ENCODE measurements at regions not wholly inside any gene's neighbourhood (a gene's known extent, or its start where the extent isn't known, plus 50 kb on each side); places are given as distances from the start of the nearest gene placed in this dataset.

DNA sequence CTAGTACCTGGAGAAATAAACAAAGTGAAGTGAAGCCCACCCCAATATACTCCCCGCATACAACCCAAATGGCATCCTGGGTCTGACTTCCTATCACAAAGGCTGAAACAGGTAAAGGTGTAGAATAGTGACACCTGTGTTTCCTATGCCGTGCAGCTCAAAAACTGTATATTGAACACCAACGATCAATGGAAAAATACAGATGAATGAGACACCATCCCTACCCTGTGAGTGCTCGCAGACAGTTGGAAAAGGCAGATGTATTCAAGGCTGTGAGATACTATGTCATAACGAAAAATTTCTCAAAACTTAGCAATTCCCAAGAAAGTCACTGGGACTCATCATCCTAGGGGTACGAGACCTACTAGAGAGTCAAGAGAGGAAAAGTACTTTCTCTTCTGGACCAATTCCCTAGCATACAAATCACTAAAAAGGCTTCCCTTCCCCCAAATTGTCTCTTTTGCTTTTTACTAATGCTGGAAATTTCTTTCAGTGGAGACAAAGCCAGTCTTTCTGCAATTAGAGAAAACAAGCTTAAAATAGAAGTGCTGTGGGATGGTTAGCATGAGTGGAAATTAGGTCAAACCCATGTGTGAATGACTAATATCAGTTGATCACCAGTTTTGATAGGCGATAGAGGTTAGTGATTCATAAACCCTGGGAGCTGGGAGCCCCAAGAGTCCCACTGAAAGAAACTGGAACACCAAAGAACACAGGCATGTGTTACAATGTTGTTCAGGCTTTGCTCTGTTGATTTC lies 249.7 kb downstream of the SPTSSA start:
- no peak overlapping the region for H3K27ac ChIP-seq (replicated peaks)
- H3K4me3 ChIP-seq = no peak overlapping the region
- DNase-seq = no peak
- no peaks in the 10 kb centered on the region for H3K4me1 ChIP-seq
- intact Hi-C loops (cut with micrococcal nuclease) = no loop called here
- peaks cover 6% of the 10 kb centered on the region for H3K9me3 ChIP-seq (replicated peaks)
- TF ChIP-seq CTCF (IDR thresholded peaks at IDR 0.05; ENCODE audit: borderline replicate concordance) = no peak
- no peaks in the 10 kb centered on the region for H3K36me3 ChIP-seq
- no peaks in the 10 kb centered on the region for H3K27me3 ChIP-seq (ENCODE audit: low read depth)

- intact Hi-C loops (cut with micrococcal nuclease) = no loop called here
- DNase-seq = no peak
- Histone ChIP-seq H3K9me3 (replicated peaks) (peaks cover 3% of the 10 kb centered on the region), H3K4me1 (no peaks in the 10 kb centered on the region), H3K36me3 (no peaks in the 10 kb centered on the region), H3K4me3 (no peak overlapping the region), H3K27me3 (ENCODE audit: low read depth) (no peaks in the 10 kb centered on the region), H3K27ac (replicated peaks) (no peak overlapping the region)
- no peak for TF ChIP-seq CTCF (IDR thresholded peaks at IDR 0.05; ENCODE audit: borderline replicate concordance)
These were observed 250.3 kb downstream of the SPTSSA start for GRCh38 chr14:34211732-34212131.

DNA sequence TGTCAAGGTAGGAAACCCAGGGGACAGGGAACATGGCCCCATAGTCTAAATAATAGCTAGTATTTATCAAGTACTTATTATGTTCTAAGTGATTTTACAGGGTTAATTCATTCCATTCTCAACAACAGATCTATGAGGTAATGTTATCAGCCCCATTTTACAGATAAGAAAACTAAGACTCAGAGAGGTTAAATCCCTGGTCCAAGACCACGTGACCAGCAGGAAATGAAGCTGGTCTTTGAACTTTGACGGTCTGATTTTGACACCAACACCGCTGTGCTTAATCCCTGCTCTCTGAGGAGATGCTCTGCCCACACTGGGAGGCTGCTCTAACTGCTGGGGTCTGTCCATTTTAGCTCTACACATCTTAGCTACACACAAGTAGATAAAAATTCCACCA lies 253.5 kb downstream of the SPTSSA start:
- no peak for DNase-seq
- no peaks in the 10 kb centered on the region for H3K27me3 ChIP-seq (ENCODE audit: low read depth)
- intact Hi-C loops (cut with micrococcal nuclease) = no loop called here
- peaks cover 5% of the 10 kb centered on the region for H3K4me1 ChIP-seq
- no peaks in the 10 kb centered on the region for H3K9me3 ChIP-seq (replicated peaks)
- H3K4me3 ChIP-seq = no peak overlapping the region
- TF ChIP-seq CTCF (IDR thresholded peaks at IDR 0.05; ENCODE audit: borderline replicate concordance) = no peak
- no peaks in the 10 kb centered on the region for H3K36me3 ChIP-seq
- H3K27ac ChIP-seq (replicated peaks) = no peak overlapping the region

DNA sequence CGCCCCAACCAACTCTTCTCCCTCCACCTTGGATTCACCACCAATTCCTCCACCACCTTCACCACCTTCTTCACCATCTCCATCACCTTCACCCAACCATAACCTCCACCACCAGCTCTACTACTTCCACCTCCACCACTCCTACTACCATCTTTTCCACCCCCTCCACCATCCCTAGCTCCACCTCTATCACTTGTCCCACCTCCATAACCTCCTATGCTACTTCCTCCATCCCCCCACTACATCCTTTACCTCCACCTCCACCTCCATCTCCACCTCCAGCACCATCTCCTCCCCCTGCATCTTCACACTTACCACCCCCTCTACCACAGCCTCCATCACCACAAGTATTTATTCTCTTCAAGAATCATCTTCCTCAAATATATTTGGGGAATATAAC lies 254.9 kb upstream of the EGLN3 start:
- H3K27ac ChIP-seq (replicated peaks) = no peak overlapping the region
- TF ChIP-seq CTCF (IDR thresholded peaks at IDR 0.05; ENCODE audit: borderline replicate concordance) = no peak
- no peaks in the 10 kb centered on the region for H3K27me3 ChIP-seq (ENCODE audit: low read depth)
- intact Hi-C loops (cut with micrococcal nuclease) = no loop called here
- H3K4me3 ChIP-seq = no peak overlapping the region
- no peaks in the 10 kb centered on the region for H3K36me3 ChIP-seq
- H3K9me3 ChIP-seq (replicated peaks) = no peaks in the 10 kb centered on the region
- H3K4me1 ChIP-seq = peaks cover 5% of the 10 kb centered on the region
- no peak for DNase-seq

DNA sequence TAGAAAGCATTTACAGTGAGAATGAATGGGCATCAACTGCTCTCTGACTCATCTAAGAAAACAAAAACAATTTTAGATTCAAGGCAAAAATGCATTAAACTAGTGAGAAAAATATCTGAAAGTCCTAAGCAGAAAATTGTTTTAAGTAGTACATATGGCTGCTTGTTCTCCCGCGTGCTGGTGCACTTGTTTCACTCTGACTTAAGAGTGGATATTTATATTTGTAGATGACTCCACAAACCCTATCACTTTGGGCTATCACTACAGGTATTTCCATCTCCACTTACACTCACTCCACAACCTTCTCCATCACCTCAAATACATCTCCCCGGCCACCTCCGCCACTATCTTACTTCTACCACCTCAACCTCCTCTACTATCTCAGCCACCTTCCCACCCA lies 253.9 kb upstream of the EGLN3 start:
- Histone ChIP-seq H3K36me3 (no peaks in the 10 kb centered on the region), H3K4me1 (peaks cover 5% of the 10 kb centered on the region), H3K4me3 (no peak overlapping the region), H3K9me3 (replicated peaks) (no peaks in the 10 kb centered on the region), H3K27me3 (ENCODE audit: low read depth) (no peaks in the 10 kb centered on the region), H3K27ac (replicated peaks) (no peak overlapping the region)
- no peak for TF ChIP-seq CTCF (IDR thresholded peaks at IDR 0.05; ENCODE audit: borderline replicate concordance)
- intact Hi-C loops (cut with micrococcal nuclease) = no loop called here
- no peak for DNase-seq

All from left ventricle myocardium inferior (tissue), 1 donor.